ENCODE measurements at regions not wholly inside any gene's neighbourhood (a gene's known extent, or its start where the extent isn't known, plus 50 kb on each side); places are given as distances from the start of the nearest gene placed in this dataset.

DNA sequence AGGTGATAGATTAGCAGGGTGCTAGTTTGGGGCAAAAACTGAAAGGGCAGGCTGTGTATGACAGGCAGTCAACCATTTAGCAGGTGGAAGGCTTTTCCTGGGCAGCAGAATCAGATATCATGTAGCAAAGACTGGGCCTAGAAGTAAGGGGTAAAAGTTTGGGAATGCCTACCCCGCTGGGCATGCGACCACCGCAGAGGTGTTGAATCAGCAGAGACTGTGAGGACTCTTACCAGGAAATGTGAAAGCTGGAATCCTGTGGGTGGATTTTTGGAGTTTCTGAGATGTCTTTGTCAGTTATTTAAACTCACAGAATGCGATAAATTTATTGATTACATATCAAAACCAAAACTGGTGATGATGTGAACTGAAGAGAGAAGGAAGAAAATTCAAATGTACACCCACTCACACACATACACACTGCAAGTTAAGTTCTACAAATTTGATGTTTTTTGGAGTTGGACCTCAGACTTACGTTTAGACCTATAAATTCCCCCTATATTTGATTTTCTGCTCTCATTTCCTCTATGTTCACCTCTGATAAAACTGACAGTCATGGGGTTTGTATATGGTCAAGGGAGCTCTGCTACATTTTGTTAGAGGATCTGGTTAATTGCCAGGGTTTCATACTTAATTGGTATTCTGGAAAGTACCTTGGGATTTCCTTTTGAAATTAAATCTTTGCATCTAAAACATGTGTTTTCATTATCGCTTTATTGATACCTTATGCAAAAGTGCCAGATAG, 333.6 kb downstream of the CSNK1G3 start:
- TF ChIP-seq, protein P1, sequence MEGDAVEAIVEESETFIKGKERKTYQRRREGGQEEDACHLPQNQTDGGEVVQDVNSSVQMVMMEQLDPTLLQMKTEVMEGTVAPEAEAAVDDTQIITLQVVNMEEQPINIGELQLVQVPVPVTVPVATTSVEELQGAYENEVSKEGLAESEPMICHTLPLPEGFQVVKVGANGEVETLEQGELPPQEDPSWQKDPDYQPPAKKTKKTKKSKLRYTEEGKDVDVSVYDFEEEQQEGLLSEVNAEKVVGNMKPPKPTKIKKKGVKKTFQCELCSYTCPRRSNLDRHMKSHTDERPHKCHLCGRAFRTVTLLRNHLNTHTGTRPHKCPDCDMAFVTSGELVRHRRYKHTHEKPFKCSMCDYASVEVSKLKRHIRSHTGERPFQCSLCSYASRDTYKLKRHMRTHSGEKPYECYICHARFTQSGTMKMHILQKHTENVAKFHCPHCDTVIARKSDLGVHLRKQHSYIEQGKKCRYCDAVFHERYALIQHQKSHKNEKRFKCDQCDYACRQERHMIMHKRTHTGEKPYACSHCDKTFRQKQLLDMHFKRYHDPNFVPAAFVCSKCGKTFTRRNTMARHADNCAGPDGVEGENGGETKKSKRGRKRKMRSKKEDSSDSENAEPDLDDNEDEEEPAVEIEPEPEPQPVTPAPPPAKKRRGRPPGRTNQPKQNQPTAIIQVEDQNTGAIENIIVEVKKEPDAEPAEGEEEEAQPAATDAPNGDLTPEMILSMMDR (IDR thresholded peaks at IDR 0.05; ENCODE audit: extremely low read depth, insufficient read depth, missing control alignments): no peak
- in situ Hi-C loops (cut with MboI; ENCODE audit: low pct_unique_long_range_greater_than_20kb, low sequenced_read_pairs, unreplicated experiment): no loop called here
- no peak for DNase-seq (ENCODE audit: low spot score)

DNA sequence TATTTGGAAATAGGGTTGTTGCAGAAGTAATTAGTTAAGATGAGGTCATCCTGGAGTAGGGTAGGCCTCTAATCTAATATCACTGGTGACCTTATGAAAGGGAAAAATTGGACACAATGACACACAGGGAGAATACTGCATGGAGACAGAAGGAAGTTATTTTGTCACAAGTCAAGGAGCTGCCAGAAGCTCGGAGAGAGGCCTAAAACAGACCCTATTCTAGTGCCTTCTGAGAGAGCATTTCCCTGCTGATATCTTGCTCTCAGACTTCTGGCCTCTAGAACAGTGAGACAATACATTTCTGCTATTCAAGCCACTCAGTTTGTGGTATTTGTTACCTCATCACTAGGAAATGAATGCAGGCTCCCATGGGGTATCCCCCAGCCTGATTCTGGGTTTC, 332.9 kb downstream of the CSNK1G3 start:
- TF ChIP-seq, protein P1 (IDR thresholded peaks at IDR 0.05; ENCODE audit: extremely low read depth, insufficient read depth, missing control alignments): no peak
- in situ Hi-C loops (cut with MboI; ENCODE audit: low pct_unique_long_range_greater_than_20kb, low sequenced_read_pairs, unreplicated experiment): no loop called here
- DNase-seq (ENCODE audit: low spot score): no peak

DNA sequence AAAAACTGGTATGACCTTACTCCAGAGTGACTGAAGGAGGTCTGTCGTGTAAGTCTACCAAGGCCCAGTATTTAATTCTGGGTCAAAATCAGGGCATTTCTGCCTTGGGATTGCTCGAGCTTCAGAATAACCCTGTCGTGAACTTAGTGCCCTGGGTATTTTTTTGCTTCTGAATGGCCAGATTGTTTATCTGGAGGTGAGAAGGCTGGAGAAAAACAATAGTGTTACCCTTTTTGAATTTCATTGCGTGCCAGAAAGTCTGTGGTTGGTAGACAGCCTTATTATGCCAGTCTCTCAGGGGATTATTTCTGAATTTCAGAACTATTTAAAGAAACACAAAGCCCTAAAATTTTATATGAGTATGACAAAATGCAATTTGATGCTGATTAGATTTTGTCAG, 323.4 kb downstream of the CSNK1G3 start:
- in situ Hi-C loops (cut with MboI; ENCODE audit: low pct_unique_long_range_greater_than_20kb, low sequenced_read_pairs, unreplicated experiment): no loop called here
- TF ChIP-seq, protein P1 (IDR thresholded peaks at IDR 0.05; ENCODE audit: extremely low read depth, insufficient read depth, missing control alignments): no peak
- no peak for DNase-seq (ENCODE audit: low spot score)

DNA sequence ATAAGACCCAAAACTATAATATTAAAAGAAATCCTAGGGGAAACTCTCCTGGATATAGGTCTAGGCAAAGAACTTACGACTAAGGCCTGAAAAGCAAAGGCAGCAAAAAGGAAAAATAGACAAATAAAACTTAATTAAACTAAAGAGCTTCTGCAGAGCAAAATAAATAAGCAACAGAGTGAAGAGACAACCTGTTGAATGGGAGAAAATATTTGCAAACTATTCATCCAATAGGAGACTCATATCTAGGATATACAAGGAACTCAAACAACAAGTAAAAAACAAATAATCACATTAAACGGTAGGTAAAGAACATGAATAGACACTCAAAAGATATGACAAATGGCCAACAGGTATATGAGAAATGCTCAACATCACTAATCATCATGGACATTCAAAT, 318.6 kb downstream of the CSNK1G3 start:
- no peak for DNase-seq (ENCODE audit: low spot score)
- TF ChIP-seq, protein P1 (IDR thresholded peaks at IDR 0.05; ENCODE audit: extremely low read depth, insufficient read depth, missing control alignments): no peak
- in situ Hi-C loops (cut with MboI; ENCODE audit: low pct_unique_long_range_greater_than_20kb, low sequenced_read_pairs, unreplicated experiment): no loop called here

DNA sequence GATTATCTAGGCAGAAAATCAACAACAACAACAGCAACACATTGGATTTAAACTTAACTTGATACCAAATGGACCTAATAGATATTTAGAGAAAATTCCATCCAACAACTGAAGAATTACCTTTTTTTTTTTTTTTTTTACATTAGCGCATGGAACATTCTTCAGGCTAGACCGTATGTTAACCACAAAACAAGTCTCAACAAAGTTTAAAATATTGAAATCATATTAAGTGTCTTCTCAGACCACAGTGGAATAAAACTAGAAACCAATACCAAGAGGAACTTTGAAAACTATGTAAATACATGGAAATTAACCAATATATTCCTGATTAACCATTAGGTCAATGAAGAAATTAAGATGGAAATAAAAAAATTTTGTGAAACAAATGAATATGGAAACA, 315.8 kb downstream of the CSNK1G3 start:
- in situ Hi-C loops (cut with MboI; ENCODE audit: low pct_unique_long_range_greater_than_20kb, low sequenced_read_pairs, unreplicated experiment): no loop called here
- no peak for DNase-seq (ENCODE audit: low spot score)
- TF ChIP-seq, protein P1 (IDR thresholded peaks at IDR 0.05; ENCODE audit: extremely low read depth, insufficient read depth, missing control alignments): no peak

DNA sequence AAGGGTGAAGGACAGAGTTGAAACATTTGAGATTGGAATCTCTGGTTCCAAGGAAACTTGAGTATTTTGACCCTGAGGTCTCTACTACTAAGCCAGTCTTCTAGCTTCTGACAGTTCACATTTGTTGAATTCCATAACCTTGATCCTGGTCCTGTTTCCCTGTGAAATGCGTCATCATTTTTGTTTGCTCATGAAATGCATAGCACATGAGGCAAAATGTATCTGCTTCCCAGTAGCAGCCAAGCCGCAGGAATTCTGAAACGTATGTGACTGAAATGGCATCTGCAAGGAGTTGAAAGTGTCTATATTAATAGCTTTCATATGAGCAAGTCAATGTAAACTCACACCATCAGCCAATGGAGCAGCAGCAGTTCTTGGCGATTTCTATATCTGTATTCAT, 307.9 kb downstream of the CSNK1G3 start:
- in situ Hi-C loops (cut with MboI; ENCODE audit: low pct_unique_long_range_greater_than_20kb, low sequenced_read_pairs, unreplicated experiment): no loop called here
- TF ChIP-seq, protein P1 (IDR thresholded peaks at IDR 0.05; ENCODE audit: extremely low read depth, insufficient read depth, missing control alignments): no peak
- no peak for DNase-seq (ENCODE audit: low spot score)
